Endothelial cell of umbilical vein (primary cell): ENCODE measurements at regions not wholly inside any gene's neighbourhood (a gene's known extent, or its start where the extent isn't known, plus 50 kb on each side); places are given as distances from the start of the nearest gene placed in this dataset.

Experiments
- CTCF ChIP-seq, 2 donors: IDR thresholded peaks; 1 replicate in 1 of 2; 2 replicates in 1 of 2; pipeline ENCODE4 v1.5.1; 2011; ENCODE audit warnings: low read length in 2 of 2, mild to moderate bottlenecking in 2 of 2, moderate library complexity in 2 of 2, control low read depth in 1 of 2, inconsistent platforms in 1 of 2, low read depth in 1 of 2; ENCODE audit not compliant: insufficient read depth in 1 of 2; ENCODE audit errors: extremely low read depth in 1 of 2
- GATA2 ChIP-seq: IDR thresholded peaks from 2 replicates; pipeline ENCODE4 v1.7.0; 2011; ENCODE audit warnings: low read depth, mild to moderate bottlenecking, moderate library complexity, mixed read lengths, low read length; ENCODE audit not compliant: insufficient read length, insufficient read depth
- JUN ChIP-seq: IDR thresholded peaks from 2 replicates; pipeline ENCODE4 v1.6.1; 2011; ENCODE audit warnings: borderline replicate concordance, low read depth; ENCODE audit not compliant: insufficient read length, insufficient read depth
- POLR2A ChIP-seq: IDR thresholded peaks from 2 replicates; pipeline ENCODE4 v1.6.1; 2012; ENCODE audit warnings: low read depth, mild to moderate bottlenecking, control low read depth, low read length
- POLR2AphosphoS5 ChIP-seq: IDR thresholded peaks from 2 replicates; pipeline ENCODE4 v1.6.1; 2012; ENCODE audit warnings: low read depth, mild to moderate bottlenecking, control low read depth, low read length, moderate library complexity; ENCODE audit not compliant: insufficient read depth

- TF ChIP-seq POLR2A (no peak), CTCF (IDR thresholded peaks at IDR 0.05; ENCODE audit: extremely low read depth in 1 of 2, insufficient read depth in 1 of 2, low read depth in 1 of 2, low read length in 2 of 2) (no peak), POLR2AphosphoS5 (no peak), GATA2 (no peak), JUN (no peak)
Measured at GRCh38 chr2:65608916-65609315, 176.5 kb upstream of the SPRED2 start.
